NCI-H2171 treated with DMSO at 0.1 percent for 48 hours (cell line): ENCODE measurements at regions not wholly inside any gene's neighbourhood (a gene's known extent, or its start where the extent isn't known, plus 50 kb on each side); places are given as distances from the start of the nearest gene placed in this dataset.
"Not testable (repeated sequence)": the region's sequence is repeated elsewhere in the genome, so short reads cannot be mapped to it uniquely, and the experiment has no call there.

Source experiments
- DNase-seq: peaks from one replicate; lab custom pipeline; 2025; lab: John Stamatoyannopoulos, UW

DNA sequence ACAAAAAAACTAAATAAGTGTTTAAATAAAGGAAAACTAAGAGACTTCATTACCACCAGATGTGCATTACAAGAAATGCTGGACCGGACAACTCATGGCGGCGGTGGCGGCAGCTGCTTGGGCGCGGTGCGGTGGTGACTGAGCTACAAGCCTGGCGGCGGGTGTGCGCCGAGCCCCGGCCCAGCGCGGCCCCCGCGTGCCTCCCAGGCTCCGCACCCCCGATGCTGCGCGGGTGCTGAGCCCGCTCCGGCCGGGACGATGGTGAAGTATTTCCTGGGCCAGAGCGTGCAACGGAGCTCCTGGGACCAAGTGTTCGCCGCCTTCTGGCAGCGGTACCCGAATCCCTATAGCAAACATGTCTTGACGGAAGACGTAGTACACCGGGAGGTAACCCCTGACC is 52.2 kb upstream of the RCOR3 start:
- DNase-seq, result no peak

DNA sequence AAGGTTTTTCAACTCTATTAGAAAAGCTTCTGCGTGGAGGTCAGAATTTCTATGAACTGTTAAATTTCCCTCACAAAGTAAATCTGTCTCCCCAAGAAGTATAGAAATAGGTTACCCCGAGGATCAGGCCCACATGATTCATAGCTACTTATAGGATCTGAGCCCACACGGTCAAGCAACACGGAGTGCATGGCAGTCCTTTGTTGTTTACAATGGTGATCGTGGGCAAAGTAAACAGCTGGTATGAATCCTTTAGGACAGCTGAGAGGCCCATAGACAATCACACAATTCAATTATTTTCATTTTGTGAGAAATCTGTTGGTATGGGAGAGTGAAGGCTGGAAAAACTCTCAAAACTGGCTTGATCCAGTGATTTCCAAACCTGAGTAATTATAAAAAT is 58.9 kb upstream of the RCOR3 start:
- DNase-seq, result no peak

DNA sequence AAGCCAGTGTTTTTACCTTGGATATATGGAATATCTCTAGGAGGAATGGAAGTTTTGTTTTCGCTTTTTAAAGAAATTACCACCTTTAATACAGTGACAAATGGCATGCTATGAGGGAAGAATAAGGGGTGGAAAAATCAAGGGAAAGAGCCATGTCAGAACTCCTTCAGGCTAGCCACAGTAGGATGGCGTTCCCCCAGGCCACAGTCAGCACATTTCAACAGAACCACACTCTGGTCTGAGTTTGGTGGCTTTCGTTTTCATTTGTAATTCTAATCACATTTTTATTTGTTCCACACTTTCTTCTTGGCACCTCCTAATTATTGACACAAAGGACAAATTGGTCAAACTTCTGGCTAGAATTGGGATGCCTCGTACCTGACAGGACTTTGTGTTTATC is 60.3 kb upstream of the RCOR3 start:
- no peak for DNase-seq

DNA sequence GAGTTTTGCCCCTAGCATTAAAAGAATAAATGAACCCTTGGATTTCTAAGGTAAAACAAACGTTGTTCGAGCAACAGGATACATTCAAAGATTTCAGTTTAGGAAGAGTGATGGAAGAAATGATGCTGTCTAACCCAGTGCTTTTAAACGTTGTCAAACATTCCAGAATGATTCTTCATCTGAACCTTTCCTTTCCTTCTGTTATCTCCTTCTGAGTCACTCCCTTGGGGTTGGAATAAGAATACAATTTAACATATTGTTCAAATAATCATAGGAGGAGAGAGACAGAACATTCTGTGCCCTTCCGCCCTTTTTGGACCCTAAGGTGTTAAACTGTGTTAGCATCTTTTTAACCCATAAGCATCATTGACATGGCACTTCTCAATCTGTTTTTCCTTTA is 61.1 kb upstream of the RCOR3 start:
- no peak for DNase-seq

DNA sequence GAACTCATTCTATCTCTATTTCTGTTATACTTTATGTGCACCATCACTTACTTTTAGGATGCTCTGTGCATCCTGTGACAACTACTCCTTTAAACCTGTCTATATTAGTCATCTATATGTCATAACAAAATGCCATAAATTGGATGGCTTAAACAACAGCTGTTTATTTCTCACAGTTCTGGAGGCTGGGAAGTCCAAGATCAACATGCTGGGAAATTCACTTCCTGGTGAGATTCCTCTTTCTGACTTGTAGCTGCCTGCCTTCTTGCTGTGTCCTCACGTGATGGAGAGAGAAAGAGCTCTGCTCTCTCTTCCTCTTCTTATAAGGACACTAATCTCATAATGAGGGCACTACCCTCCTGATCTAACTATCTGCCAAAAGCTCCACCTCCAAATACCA is 62.3 kb upstream of the RCOR3 start:
- DNase-seq, result no peak

DNA sequence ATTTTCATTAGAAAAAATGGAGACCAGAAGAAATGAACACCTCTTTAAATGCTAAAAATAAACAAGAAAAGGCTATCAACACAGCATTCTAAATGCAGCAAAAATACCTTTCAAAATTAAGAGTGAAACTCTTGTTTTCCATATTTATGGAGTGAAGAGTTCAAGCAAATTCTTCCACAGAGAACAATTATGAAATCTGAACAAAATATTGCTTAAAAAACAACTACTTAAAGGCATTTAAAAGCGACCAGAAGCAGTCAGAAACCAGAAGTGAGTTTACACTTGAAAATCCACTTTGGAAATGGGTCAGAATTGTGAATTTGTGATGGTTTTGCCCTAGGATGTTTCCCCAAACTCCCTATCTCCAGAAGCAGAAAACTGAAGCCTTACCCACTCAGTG is 60.9 kb upstream of the KCNH1 start:
- DNase-seq, result no peak

DNA sequence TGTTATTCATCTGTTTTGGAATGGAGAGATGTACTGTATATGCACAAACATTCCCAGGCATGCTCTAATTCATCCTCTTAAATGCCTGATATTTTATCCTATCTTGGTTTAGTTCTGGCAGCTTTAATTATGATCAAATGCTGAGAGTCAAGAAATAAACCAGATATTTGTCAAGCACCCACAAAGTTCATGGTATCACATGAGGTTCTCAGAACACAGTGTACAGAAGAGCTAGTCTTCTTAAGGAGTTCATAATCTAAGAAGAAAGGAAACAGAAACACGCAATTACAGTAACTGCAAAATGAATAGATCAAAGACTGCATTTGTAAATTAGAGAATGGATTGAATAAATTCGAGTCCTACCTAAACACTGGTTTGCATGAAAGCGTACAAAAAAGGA is 58.3 kb upstream of the KCNH1 start:
- no peak for DNase-seq

DNA sequence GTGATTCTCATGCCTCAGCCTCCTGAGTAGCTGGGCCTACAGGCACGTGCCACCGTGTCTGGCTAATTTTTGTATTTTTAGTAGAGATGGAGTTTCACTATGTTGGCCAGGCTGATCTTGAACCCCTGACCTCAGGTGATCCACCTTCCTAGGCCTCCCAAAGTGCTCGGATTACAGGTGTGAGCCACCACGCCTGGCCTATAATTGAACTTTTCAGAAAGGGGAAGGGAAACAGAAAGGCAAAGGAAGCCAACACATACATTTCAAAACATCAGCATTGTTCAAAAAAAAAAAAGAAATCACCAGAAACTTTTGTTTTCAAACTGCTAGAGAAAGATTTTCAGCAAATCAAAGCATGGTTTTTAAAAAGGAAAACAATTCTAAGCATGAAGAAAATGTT is 54.8 kb upstream of the KCNH1 start:
- DNase-seq, result not testable (repeated sequence)

DNA sequence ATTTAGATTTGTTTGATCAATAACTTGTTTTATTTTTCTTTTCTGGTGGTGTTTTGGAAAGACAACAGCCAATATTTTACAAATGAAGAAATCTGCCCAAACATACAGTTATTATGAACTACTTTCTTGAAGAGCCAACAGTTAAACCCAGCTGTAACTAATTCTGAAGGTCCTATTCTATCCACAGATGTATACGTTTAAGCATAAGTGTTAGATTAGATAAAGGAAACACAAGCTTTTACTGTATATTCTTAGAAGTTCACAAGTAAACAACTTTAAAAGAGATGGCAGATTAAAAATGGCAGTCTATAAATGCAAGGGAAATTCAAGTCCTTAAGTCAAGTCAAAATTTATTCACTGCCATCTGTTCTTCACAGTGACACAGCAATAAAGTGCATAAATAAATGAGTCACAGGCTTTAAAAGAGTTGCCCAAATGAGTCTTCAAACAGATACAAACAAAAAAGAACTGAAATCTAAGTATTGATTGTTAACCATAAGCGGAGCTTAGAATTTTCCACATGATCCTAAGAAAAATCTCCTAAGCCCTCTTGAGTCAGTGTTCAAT is 49.9 kb upstream of the KCNH1 start:
- DNase-seq, result peak; percentile 20
